IMR-90 (cell line): ENCODE measurements at regions not wholly inside any gene's neighbourhood (a gene's known extent, or its start where the extent isn't known, plus 50 kb on each side); places are given as distances from the start of the nearest gene placed in this dataset.

Experiments
- ATAC-seq: fragments of 200-7000 bp; cut with Tn5 transposase; 2 replicates; pipeline ENCODE4 v1.9.1; 2020; ENCODE audit warnings: low read depth, mild to moderate bottlenecking, moderate library complexity
- BruUV-seq: library from RNA; stranded (reverse); fragments of 400-500 nt; replicated peaks from 2 replicates; lab custom pipeline; 2021; lab: Mats Ljungman, UMichigan
- CTCF ChIA-PET: fragments of 300-600 bp; formaldehyde crosslinking; extraction: SDS; loops from one replicate; lab custom pipeline; 2021; ENCODE audit warnings: antibody characterized with exemption; lab: Yijun Ruan, JAX
- POLR2A ChIA-PET: fragments of 300-600 bp; sonication (Branson Sonifier 250); formaldehyde crosslinking; loops from one replicate; lab custom pipeline; 2022; ENCODE audit warnings: antibody characterized with exemption; ENCODE audit not compliant: unreplicated experiment; lab: Charles Lee
- DNase-seq: peaks from one replicate; pipeline ENCODE4 v3.0.0; 2013
- H2AFZ ChIP-seq: replicated peaks from 2 replicates; pipeline ENCODE3; 2013; ENCODE audit warnings: low read length, mild to moderate bottlenecking; ENCODE audit not compliant: poor library complexity
- H2AK5ac ChIP-seq: 2 replicates; pipeline ENCODE4 v1.6.1; 2013; ENCODE audit warnings: low read depth, low read length, inconsistent platforms
- H2AK9ac ChIP-seq: replicated peaks from 2 replicates; pipeline ENCODE3; 2013; ENCODE audit warnings: mild to moderate bottlenecking, low read depth, low read length, moderate library complexity; ENCODE audit not compliant: poor library complexity
- H2BK120ac ChIP-seq: 2 replicates; pipeline ENCODE4 v1.6.1; 2013; ENCODE audit warnings: low read depth, low read length, inconsistent platforms
- H2BK15ac ChIP-seq: 3 replicates; pipeline ENCODE4 v1.6.1; 2013; ENCODE audit warnings: low read depth, low read length, inconsistent platforms
- H2BK20ac ChIP-seq: 2 replicates; pipeline ENCODE4 v1.6.1; 2013; ENCODE audit warnings: low read depth, mild to moderate bottlenecking, inconsistent platforms, low read length, moderate library complexity
- H2BK5ac ChIP-seq: 2 replicates; pipeline ENCODE4 v1.6.1; 2013; ENCODE audit warnings: mild to moderate bottlenecking, low read depth, low read length, inconsistent platforms; ENCODE audit not compliant: poor library complexity, severe bottlenecking
- H3K14ac ChIP-seq: replicated peaks from 2 replicates; pipeline ENCODE4 v1.6.1; 2013; ENCODE audit warnings: low read depth, low read length, inconsistent platforms
- H3K18ac ChIP-seq: 2 replicates; pipeline ENCODE4 v1.6.1; 2013; ENCODE audit warnings: low read depth, low read length, control low read depth
- H3K23ac ChIP-seq: 2 replicates; pipeline ENCODE4 v1.6.1; 2013; ENCODE audit warnings: low read depth, low read length, inconsistent platforms
- H3K27ac ChIP-seq: 2 replicates; pipeline ENCODE4 v1.5.1; 2013; ENCODE audit warnings: mild to moderate bottlenecking, control low read depth, low read length; ENCODE audit not compliant: insufficient read depth
- H3K27me3 ChIP-seq: 2 replicates; pipeline ENCODE4 v1.6.1; 2013; ENCODE audit warnings: low read length; ENCODE audit not compliant: control insufficient read depth, insufficient read depth
- H3K36me3 ChIP-seq: 2 replicates; pipeline ENCODE4 v1.6.1; 2013; ENCODE audit warnings: low read length, mixed read lengths; ENCODE audit not compliant: control insufficient read depth, insufficient read depth
- H3K4ac ChIP-seq: 2 replicates; pipeline ENCODE4 v1.6.1; 2013; ENCODE audit warnings: low read depth, low read length, inconsistent platforms
- H3K4me1 ChIP-seq: 2 replicates; pipeline ENCODE4 v1.6.1; 2013; ENCODE audit warnings: low read length, mixed read lengths; ENCODE audit not compliant: control insufficient read depth, insufficient read depth
- H3K4me2 ChIP-seq: 2 replicates; pipeline ENCODE4 v1.6.1; 2013; ENCODE audit warnings: low read depth, mild to moderate bottlenecking, control low read depth, low read length, moderate library complexity
- H3K4me3 ChIP-seq: 2 replicates; pipeline ENCODE4 v1.5.1; 2013; ENCODE audit warnings: low read depth, mild to moderate bottlenecking, control low read depth, low read length, moderate library complexity; ENCODE audit not compliant: insufficient read depth
- H3K56ac ChIP-seq: 2 replicates; pipeline ENCODE4 v1.6.1; 2013; ENCODE audit warnings: low read length, inconsistent platforms; ENCODE audit not compliant: insufficient read depth; ENCODE audit errors: extremely low read depth
- H3K79me1 ChIP-seq, 2 experiments: 2 replicates each; pipeline ENCODE4 v1.6.1; 2013; ENCODE audit warnings: low read length in 2 of 2, inconsistent platforms in 1 of 2, low read depth in 1 of 2
- H3K9ac ChIP-seq: 2 replicates; pipeline ENCODE4 v1.6.1; 2013; ENCODE audit warnings: low read depth, low read length, control low read depth
- H3K9me1 ChIP-seq: 2 replicates; pipeline ENCODE4 v1.6.1; 2013; ENCODE audit warnings: low read length, inconsistent platforms; ENCODE audit not compliant: insufficient read depth
- H3K9me3 ChIP-seq: 2 replicates; pipeline ENCODE4 v1.6.1; 2013; ENCODE audit warnings: low read length; ENCODE audit not compliant: control insufficient read depth, insufficient read depth
- H4K20me1 ChIP-seq: 2 replicates; pipeline ENCODE4 v1.6.1; 2013; ENCODE audit warnings: low read length, inconsistent platforms; ENCODE audit not compliant: insufficient read depth
- H4K5ac ChIP-seq: 2 replicates; pipeline ENCODE4 v1.6.1; 2013; ENCODE audit warnings: mild to moderate bottlenecking, low read depth, low read length, control low read depth
- H4K8ac ChIP-seq, 2 experiments: 2 replicates each; pipeline ENCODE4 v1.6.1; 2013; ENCODE audit warnings: low read depth in 2 of 2, low read length in 2 of 2, control low read depth in 1 of 2, inconsistent platforms in 1 of 2
- H4K91ac ChIP-seq: 2 replicates; pipeline ENCODE4 v1.6.1; 2013; ENCODE audit warnings: low read depth, low read length, inconsistent platforms; ENCODE audit not compliant: insufficient read depth
- BHLHE40 ChIP-seq: fragments of 150-350 bp; IDR thresholded peaks from 2 replicates; pipeline ENCODE4 v1.6.1; 2016; ENCODE audit warnings: mild to moderate bottlenecking, low read depth, low read length
- CEBPB ChIP-seq: IDR thresholded peaks from 2 replicates; pipeline ENCODE4 v1.6.1; 2012; ENCODE audit warnings: low read depth, low read length, improper control_type of control experiment
- FOS ChIP-seq: fragments of 150-350 bp; IDR thresholded peaks from 2 replicates; pipeline ENCODE4 v1.6.1; 2016; ENCODE audit warnings: low read depth, low read length
- MAFK ChIP-seq: IDR thresholded peaks from 2 replicates; pipeline ENCODE4 v1.6.1; 2012; ENCODE audit warnings: low read depth, low read length, improper control_type of control experiment
- MXI1 ChIP-seq: IDR thresholded peaks from 2 replicates; pipeline ENCODE4 v1.6.1; 2012; ENCODE audit warnings: low read depth, mild to moderate bottlenecking, low read length, moderate library complexity, borderline replicate concordance
- NFE2L2 ChIP-seq: fragments of 150-350 bp; IDR thresholded peaks from 2 replicates; pipeline ENCODE4 v1.6.1; 2016; ENCODE audit warnings: low read depth, mild to moderate bottlenecking, low read length
- POLR2A ChIP-seq: IDR thresholded peaks from 2 replicates; pipeline ENCODE4 v1.6.1; 2012; ENCODE audit warnings: mild to moderate bottlenecking, low read depth, low read length
- RAD21 ChIP-seq: IDR thresholded peaks from 2 replicates; pipeline ENCODE4 v1.6.1; 2012; ENCODE audit warnings: low read length, improper control_type of control experiment
- RCOR1 ChIP-seq: IDR thresholded peaks from 2 replicates; pipeline ENCODE4 v1.6.1; 2012; ENCODE audit warnings: mild to moderate bottlenecking, low read length, improper control_type of control experiment; ENCODE audit not compliant: insufficient replicate concordance
- RFX5 ChIP-seq: IDR thresholded peaks from 2 replicates; pipeline ENCODE4 v1.8.0; 2012; ENCODE audit warnings: low read depth, mild to moderate bottlenecking, low read length, moderate library complexity
- SMC3 ChIP-seq: fragments of 150-350 bp; IDR thresholded peaks from 2 replicates; pipeline ENCODE4 v1.6.1; 2016; ENCODE audit warnings: low read depth, mild to moderate bottlenecking, antibody characterized with exemption, low read length, moderate library complexity
- WGBS, 2 experiments: methylation state at CpG; one replicate each; pipeline versions ENCODE4 v1.1.5 to v1.1.7; 2013; ENCODE audit warnings: missing lambda C conversion rate in 2 of 2; ENCODE audit not compliant: insufficient read length in 1 of 2; ENCODE audit errors: extremely low coverage in 2 of 2; 5-methylcytosine and 5-hydroxymethylcytosine counted together
- dilution Hi-C: fragments of 300-500 bp; cut with HindIII; formaldehyde crosslinking; loops from one replicate; pipeline ENCODE4 v1.14.3; 2018; ENCODE audit warnings: low sequenced_read_pairs; ENCODE audit not compliant: unreplicated experiment
- in situ Hi-C: fragments of 300-500 bp; cut with MboI; formaldehyde crosslinking; loops from 3 replicates; pipeline ENCODE4 v1.14.3; 2019; ENCODE audit warnings: low sequenced_read_pairs, inconsistent platforms, mixed read lengths
- intact Hi-C: fragments of 100-400 bp; cut with micrococcal nuclease; formaldehyde crosslinking; loops from 2 replicates; pipeline ENCODE4 v1.10.0; 2022
- TF ChIP-seq, protein P1 (sequence below): fragments of 150-350 bp; IDR thresholded peaks from 2 replicates; pipeline ENCODE4 v1.6.1; 2016; ENCODE audit warnings: low read depth, mild to moderate bottlenecking, low read length, moderate library complexity, borderline replicate concordance
- TF ChIP-seq, protein P2 (sequence below): conservative IDR thresholded peaks from 2 replicates; pipeline ENCODE4 v1.5.1; 2012; ENCODE audit warnings: mild to moderate bottlenecking, low read depth, low read length, improper control_type of control experiment

DNA sequence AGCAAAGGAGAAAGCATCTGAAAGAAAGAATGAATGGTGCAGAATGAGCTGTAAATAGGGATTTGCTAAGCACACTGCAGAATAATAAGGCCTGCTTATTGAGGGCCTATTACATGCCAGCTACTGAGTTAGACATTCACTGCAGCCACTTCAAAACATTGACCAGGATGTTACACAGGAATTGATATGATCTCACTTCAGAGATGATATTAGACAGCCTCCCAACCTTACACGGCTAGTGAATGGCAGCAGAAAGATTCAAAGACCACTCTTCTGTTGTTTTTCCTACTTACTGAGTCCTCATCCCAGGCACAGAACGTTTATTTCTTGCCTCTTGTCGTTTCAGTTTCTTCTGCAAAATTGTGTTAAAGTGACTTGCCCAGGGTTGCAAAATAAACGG lies 1209.9 kb upstream of the WWC1 start:
- Histone ChIP-seq H3K14ac (no peak overlapping the region), H3K18ac (no peak overlapping the region)
- in situ Hi-C loops, result no loop called here

More for the DNA sequence above, 1209.9 kb upstream of the WWC1 start:
- WGBS, 2 experiments, result no CpG with 5 or more reads among the region's 4 CpGs
- no peak overlapping the region for H2BK120ac ChIP-seq
- H2AK5ac ChIP-seq, result no peak overlapping the region
- H3K4ac ChIP-seq, result no peak overlapping the region
- no peak overlapping the region for H3K27ac ChIP-seq
- H4K5ac ChIP-seq, result no peak overlapping the region
- H3K4me3 ChIP-seq, result no peak overlapping the region
- no peak overlapping the region for H3K56ac ChIP-seq
- H3K79me1 ChIP-seq, result no peaks in the 10 kb centered on the region
- no peak overlapping the region for H2BK20ac ChIP-seq
- TF ChIP-seq RCOR1, result no peak
- TF ChIP-seq MAFK, result no peak
- TF ChIP-seq MXI1, result no peak
- TF ChIP-seq RFX5, result no peak
- TF ChIP-seq CEBPB, result no peak
- no peak for TF ChIP-seq RAD21
- TF ChIP-seq, protein P1, sequence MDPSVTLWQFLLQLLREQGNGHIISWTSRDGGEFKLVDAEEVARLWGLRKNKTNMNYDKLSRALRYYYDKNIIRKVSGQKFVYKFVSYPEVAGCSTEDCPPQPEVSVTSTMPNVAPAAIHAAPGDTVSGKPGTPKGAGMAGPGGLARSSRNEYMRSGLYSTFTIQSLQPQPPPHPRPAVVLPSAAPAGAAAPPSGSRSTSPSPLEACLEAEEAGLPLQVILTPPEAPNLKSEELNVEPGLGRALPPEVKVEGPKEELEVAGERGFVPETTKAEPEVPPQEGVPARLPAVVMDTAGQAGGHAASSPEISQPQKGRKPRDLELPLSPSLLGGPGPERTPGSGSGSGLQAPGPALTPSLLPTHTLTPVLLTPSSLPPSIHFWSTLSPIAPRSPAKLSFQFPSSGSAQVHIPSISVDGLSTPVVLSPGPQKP, result no peak
- TF ChIP-seq POLR2A, result no peak
- no peak for TF ChIP-seq NFE2L2
- no peak for TF ChIP-seq SMC3
- TF ChIP-seq, protein P2, sequence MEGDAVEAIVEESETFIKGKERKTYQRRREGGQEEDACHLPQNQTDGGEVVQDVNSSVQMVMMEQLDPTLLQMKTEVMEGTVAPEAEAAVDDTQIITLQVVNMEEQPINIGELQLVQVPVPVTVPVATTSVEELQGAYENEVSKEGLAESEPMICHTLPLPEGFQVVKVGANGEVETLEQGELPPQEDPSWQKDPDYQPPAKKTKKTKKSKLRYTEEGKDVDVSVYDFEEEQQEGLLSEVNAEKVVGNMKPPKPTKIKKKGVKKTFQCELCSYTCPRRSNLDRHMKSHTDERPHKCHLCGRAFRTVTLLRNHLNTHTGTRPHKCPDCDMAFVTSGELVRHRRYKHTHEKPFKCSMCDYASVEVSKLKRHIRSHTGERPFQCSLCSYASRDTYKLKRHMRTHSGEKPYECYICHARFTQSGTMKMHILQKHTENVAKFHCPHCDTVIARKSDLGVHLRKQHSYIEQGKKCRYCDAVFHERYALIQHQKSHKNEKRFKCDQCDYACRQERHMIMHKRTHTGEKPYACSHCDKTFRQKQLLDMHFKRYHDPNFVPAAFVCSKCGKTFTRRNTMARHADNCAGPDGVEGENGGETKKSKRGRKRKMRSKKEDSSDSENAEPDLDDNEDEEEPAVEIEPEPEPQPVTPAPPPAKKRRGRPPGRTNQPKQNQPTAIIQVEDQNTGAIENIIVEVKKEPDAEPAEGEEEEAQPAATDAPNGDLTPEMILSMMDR, result no peak
- TF ChIP-seq BHLHE40, result no peak
- no peak for TF ChIP-seq FOS
- no peaks in the 10 kb centered on the region for H3K4me1 ChIP-seq
- H2BK15ac ChIP-seq, result no peak overlapping the region
- ChIA-PET POLR2A (no interaction called here), CTCF (no interaction called here)
- H2AK9ac ChIP-seq, result no peak overlapping the region
- H3K27me3 ChIP-seq, result no peaks in the 10 kb centered on the region
- DNase-seq (no peak), ATAC-seq (no peak)
- H3K4me2 ChIP-seq, result no peak overlapping the region
- no peak overlapping the region for H3K9ac ChIP-seq
- H2AFZ ChIP-seq, result no peak overlapping the region
- H3K36me3 ChIP-seq, result no peaks in the 10 kb centered on the region
- H3K9me1 ChIP-seq, result no peaks in the 10 kb centered on the region
- H4K91ac ChIP-seq, result no peak overlapping the region
- no peaks in the 10 kb centered on the region for H4K20me1 ChIP-seq
- dilution Hi-C loops, result no loop called here
- BruUV-seq, result no TSS peak
- no peak overlapping the region for H2BK5ac ChIP-seq
- no peaks in the 10 kb centered on the region; the same call in 1 of the 2 replicates for H3K9me3 ChIP-seq
- intact Hi-C loops, result no loop called here
- H3K23ac ChIP-seq, result no peak overlapping the region
- no peak overlapping the region for H4K8ac ChIP-seq
